NAMALWA (cell line): ENCODE measurements at regions not wholly inside any gene's neighbourhood (a gene's known extent, or its start where the extent isn't known, plus 50 kb on each side); places are given as distances from the start of the nearest gene placed in this dataset.

ENCODE experiments used
- DNase-seq: peaks from one replicate; pipeline ENCODE4 v3.0.0-alpha.2; 2015; ENCODE audit warnings: low spot score

DNA sequence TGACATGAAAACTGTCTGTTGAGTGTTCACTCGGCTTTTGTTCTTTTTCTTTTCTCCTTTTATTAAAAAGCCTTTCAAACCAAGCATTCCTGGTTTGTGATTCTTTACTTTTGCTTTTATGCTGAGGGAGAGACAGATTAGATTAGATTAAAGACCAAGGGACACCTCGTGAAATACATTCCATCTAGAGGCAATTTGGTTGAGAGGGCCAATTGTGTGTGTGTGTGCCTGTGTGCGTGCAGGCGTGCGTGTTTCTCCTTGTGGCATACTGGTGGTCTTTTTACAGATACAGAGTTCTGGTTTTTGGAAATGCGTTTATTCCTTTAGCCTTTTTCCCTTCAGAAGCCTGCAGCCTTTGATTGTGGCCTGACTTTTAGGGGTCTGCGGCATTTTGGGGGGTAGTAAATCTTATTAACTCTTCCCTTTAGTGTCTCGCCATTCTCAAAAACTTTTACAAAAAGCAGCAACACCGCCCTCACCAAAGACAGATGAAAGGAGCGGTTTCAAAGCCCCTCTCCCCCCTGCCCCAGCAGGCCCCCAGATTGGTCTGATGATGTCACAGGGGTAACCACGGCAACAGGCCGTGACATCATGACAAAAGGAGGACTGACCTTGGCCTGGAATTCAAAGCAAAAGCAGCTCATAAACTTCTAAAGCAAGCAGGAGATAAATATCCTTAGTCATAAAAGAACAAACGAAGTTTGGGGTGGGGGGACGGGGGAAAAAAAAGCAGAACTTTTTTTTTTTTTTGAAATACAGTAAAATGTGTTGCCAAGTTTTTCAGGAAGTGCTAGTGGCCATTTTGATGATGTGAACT lies 84.1 kb upstream of the TBX3 start:
- no peak for DNase-seq

DNA sequence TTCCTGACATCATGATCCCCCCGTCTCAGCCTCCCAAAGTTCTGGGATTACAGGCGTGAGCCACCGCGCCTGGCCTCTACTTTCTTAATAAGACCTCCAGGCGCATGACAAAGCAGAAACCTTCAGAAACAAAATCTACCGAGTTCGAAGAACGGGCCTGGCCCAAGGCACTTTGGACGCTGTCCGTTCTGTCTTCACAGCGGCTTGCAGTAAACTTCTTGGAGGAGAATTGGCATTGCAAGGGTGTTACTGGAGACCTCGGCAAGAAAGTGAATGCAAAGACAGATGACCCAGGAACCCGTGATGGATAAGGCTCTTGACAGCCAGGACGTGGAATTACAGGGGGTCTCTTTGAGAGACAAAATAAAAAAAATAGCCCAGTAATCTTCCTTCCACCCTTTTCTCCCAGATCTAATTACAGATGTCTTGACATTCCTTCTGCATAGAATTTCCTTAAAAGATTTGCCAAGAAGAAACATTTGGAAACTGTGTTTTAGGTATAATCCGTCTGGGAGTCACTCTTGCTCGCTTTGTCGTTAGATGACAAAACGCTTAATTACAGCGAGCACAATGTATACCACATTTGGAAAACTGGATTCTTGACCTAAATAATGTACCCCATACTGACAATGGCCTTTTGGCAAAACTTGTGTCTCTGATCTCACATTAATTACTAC lies 83.2 kb upstream of the TBX3 start:
- no peak for DNase-seq

DNA sequence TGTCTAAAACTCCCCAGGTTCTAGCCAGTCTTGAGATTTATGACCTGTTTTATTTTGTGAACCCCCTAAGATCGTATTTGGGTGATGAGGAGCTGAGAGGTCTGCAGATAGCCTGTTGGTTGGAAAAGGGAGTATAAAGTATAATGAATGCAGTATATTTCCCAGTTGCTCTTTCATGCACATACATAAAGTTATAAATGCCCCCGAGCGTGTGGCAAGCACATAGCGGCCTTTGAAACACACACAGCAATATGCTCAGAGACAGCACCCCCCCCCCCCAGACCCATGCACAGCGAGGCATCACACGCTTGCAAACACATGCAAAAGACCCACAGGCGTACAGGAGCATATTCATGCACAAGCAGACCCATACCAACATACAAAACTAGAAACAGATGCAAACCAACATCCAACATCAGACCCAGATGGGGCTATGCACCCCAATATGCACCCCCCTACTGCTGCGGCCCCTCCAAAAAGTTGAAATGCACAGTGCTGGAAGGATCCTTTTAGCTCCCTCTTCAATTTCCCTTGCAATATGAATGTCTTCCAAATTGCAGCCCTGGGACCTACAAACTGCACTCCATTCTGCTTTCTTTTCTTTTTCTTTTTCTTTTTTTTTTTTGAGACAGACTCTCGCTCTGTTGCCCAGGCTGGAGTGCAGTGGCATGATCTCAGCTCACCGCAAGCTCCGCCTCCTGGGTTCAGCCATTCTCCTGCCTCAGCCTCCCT lies 82.2 kb upstream of the TBX3 start:
- DNase-seq: no peak

DNA sequence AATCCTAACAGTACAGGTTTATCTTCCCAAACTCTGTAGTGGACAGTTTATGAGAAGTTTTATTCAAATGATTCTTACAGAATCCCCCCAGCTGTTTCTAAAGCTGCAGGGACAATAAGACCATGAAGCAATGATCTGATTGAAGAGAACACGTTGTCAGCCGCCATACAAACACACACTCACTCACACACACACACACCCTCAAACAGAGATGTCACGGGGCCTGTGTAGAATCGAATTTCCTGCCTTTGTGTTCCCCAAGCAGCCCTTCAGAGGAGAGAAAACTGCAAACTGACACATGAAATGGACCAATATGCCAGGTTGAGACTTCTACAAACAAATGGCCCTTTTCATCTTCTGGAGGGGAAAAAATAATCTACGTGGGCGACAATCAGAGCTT lies 80.5 kb upstream of the TBX3 start:
- no peak for DNase-seq

DNA sequence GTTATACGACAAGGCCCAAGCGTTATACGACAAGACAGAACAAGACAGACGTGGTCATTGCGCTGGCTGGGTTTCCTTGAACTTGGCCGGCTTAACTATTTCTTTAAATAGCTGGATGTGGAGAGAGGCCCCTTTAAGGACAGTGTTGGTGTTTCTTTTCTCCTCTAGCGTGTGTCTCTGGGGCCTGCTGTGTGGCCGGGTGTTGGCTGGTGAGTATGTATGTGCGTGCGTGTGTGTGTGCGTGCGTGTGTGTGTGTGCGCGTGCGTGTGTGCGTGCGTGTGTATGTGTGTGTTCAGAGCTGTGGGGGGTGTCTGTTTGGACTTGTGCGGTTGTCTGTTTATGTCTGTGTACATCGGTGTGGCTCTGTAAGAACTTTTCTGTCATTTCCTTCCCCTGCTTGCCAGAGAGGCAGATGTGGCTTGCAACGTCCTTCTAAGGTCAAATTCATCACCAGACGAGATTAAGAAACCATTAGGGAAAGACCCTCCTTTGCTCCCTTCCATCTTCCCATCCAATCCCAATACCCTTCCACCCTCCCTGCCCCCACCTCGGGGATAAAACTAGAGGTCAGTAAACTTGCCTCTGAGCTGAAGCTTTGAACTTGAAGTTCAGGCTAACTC lies 78.6 kb upstream of the TBX3 start:
- no peak for DNase-seq

DNA sequence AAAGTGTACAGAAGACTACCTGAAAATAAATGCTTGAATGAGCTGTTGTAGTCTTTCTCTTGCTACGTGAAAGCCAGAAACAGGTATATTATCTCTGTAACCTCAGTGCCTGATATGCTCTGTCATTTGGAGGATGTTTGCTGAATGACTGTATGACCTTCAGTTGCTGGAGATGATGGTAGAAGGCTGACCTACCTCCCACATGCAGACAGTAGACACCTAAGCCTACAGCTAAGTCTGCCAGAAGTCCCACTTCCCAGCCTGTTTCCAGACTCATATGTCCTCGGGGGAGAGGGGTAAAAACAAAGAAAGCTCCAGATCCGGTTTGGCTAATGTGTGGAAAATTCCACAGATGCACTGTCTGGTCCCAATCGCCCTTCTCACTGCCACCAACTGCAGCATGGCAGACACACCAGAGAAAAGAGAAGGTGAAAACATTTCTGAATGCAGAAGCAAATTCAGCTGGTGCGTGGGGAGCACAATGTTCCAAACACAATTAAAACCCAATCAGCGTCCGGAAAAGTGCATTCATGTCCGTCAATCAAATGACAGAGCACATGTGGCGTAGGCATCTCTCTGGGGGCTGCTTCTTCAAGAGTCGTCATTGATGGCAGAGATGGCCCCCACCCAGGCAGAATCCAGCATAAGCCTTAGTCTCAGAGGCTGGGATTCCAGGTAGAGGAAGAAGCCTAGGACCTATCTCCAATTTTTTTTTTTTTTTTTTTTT lies 76.3 kb upstream of the TBX3 start:
- DNase-seq: no peak

DNA sequence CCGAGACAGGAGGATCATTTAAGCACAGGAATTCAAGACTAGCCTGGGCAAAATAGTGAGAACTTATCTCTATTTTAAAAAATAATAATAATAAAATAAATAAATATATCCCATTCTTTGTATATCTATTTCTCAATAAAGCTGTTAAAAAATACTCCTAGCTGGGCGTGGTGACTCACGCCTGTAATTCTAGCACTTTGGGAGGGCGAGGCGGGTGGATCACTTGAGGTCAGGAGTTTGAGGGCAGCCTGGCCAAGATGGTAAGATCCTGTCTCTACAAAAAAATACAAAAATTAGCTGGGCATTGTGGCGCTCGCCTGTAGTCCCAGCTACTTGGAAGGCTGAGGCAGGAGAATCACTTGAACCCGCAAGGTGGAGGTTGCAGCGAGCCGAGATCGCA lies 75.7 kb upstream of the TBX3 start:
- no peak for DNase-seq

DNA sequence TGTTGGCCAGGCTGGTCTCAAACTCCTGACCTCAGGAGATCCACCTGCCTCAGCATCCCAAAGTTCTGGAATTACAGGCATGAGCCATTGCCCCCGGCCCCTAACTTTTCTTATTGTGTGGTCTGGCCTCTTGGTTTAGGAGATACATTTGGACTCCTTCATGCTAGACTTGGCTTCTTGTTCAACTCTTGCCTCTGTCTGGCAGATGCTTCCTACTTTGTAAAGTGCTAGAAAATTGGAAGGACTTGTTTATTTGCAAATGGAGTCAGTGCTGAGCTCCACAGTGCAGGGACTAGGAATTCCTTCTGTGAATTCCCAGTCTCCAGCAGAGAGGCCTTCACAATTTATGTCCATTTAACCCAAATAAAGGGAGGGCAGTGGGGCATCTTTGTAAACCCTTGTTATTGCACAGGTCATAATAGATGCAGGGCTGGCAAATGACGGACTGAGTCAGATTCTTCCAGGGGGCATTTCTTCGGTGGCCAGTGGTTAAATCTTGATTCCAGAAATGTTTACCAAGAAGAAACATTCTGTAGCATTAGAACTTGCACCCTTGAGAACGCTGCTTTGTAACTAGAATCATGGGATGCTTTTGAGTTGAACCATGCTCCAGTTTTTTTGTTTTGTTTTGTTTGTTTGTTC lies 73.8 kb upstream of the TBX3 start:
- DNase-seq: no peak

DNA sequence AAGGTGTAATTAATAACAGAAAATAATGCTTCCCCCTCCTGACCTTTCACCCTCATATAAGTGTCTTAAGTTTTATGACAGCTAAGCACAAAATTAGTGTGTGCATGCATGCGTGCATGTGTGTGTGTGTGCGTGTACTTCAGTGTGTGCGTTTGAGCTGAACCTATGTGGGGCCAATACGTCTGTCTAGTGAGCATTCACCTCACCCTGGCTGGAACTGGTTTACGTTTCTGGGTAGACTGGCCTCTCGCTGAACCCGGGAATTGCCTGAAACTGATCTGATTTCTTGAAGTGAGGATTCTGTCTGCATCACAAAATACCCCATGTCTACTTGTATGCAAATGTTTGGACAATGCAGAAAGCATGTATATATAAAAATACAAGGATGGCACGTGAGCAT lies 68.2 kb upstream of the TBX3 start:
- DNase-seq: no peak

DNA sequence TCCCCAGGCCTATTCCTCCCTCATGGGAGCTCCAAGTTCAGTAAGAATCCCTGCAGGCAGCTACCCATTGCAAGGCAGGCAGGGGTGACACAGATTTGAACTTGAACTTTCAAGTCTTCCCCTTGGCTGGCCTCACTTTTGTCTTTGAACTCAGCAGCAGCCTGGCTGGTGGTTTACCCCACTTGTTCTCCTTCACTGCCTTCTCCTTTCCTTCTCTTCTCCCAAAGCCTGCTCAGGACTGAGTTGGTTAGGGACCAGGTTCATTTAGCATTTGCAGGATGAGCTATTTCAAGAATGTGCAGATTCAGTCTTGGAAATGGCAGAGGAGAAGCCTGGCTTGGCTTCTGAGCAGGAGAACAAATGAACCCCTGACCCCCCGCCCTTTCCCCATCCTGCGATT lies 67.7 kb upstream of the TBX3 start:
- DNase-seq: no peak

DNA sequence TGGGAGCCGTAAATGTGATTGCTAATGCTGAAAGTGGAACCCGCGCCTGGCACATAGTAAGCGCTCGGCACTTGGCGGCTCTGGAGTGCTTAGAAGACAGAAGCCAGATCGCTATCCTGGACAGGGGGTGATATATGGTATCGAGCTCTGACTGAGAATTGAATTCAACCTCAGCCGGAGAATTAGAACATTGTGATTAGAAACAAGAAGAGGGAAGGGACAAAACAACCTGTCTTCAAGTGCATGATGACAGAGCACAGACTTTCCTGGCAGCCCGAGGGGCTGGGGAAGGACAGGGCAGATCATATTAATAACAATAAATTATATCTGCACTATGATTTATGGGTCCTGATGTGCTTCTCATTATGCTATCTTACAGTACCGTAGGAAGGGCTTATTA lies 66.9 kb upstream of the TBX3 start:
- no peak for DNase-seq

DNA sequence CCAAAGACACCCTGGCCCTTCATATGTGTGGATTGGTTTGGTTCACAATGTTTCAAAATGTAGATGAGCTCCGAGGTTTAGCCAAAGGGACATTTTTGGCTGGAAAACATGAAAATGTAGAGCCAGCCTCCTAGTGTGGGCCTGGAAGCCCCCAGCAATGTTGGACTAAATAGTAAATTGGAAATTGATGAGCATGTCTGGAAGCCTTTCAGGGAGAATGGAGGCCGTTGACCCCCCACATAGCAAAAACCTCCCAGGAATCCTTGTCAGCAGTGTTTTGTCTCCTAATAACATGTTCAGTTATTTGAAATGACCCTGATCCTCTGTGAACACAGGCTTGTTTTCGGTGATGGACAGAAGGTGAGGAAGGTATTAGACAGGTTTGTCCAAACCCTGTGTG lies 65.1 kb upstream of the TBX3 start:
- no peak for DNase-seq

DNA sequence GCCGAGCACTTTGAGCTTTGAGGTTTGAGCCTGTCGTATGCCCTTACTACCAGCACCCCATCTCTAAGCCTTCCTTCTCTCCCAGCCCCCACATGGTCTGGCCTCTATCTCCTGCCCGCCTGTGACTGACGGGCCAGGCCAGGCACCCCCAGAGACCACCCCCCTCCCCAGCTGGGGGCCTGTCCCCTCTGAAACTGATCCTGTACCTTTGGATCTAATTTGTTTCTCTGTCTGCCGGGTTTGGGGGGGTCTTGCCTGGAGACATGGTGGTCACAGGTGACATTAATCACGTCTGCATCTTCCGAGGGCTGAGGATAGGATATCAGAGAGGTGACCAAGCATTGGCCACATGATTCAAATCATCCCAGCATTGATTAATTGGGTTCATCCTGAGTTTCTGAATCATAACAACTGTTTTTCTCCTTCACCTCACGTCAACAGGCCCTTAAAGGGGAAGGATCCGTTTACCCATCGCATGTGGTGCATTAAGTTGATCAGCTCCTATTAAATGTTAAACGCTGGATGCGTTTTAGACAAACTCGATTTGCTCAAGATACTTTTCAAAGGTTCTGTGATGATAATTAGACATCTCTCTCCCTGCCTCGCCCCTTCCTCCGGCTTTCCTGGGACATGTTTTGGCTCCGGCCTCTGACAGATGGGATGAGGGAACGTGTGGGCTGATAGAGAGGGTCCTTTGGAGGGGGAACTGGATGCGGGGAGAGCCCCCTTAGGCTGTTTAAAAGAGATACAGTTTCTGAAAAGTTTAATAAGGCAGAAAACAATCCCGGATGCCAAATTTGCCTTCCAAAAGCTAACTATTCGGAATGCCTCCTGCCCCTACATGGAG lies 63.3 kb upstream of the TBX3 start:
- DNase-seq: no peak

DNA sequence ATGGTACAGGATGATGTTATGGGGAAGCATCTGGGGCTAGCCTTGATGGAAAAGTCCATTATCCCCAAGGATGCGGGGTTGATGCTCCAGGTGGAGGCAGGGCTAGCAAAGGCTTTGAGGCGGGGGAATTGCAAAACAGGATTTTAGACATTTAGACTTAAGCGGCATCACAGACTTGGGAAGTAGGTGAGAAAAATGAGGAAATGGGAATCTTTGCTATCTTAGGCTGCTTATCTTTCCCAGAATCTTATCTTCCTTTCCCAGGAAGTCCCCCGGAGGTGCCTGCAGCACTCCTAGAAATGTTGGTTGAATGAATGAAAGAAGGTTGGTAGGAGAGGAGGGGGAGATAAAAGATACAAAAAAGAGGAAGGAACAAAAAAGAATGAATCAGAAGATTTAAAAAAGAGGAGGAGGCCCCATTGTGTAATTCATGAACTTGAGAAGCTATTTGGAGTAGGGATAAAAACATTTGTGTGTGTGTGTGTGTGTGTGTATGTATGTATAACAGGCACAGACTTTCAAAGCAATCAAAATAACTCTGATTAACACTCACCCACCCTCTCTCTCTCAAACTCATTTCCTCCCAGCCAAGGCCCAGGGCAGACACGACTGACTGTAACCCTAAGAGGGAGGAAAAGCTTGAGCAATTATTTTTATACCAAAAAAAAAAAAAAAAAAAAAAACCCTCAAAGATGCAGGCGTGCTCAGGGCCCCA lies 62.5 kb upstream of the TBX3 start:
- no peak for DNase-seq

DNA sequence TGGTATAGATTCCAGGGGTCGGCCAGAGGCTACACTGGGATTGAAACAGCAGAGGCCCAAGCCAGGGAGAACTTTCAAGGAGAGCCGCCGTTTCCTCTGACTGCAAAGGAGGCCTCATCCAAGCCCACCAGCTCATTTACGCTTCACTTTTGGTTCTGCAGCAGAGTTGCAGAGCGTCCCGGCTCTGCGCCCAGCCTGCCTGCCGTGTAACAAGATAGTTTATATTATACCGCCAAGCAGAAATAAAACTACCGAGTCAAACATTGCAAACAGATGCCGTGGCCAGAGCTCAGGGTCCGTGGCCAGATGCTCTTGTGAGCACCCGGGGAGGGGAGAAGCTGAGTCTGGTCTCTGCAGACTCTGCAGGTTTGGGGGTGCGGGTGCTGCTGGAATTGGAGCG lies 60.7 kb upstream of the TBX3 start:
- DNase-seq: no peak

DNA sequence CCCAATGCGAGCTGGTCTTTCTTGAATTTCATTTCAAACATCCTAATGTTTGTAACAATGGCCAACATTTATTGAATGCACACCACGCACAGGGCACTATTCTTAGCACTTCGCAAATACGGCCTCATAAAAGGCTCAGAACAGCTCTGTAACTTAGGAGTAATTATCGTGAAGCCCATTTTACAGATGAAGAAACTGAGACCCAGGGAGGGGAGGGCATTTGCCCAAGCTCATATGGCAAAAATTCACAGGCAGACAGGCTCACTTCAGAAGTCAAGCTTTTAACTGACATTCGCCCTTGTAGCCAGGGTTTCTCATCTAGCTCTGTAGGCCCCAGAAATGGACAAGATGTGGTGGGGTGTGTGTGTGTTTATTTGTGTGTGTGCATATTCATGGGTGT lies 60.3 kb upstream of the TBX3 start:
- DNase-seq: no peak

DNA sequence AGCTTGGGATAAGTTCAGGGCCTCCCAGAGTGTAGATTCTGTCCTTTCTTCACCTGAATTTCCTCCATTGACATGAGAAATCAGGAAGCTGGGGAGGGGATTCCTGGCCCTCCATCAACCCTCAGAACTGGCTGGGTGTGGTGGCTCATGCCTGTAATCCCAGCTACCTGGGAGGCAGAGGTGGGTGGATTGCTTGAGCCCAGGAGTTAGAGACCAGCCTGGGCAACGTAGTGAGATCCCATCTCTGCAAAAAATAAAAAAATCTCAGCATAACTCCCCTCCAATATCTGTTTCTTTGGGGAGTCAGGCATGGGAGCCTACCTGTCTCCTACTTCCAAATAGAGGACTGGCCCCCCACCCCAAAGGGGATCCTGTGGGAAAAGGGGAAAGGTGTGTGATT lies 59.8 kb upstream of the TBX3 start:
- DNase-seq: no peak

DNA sequence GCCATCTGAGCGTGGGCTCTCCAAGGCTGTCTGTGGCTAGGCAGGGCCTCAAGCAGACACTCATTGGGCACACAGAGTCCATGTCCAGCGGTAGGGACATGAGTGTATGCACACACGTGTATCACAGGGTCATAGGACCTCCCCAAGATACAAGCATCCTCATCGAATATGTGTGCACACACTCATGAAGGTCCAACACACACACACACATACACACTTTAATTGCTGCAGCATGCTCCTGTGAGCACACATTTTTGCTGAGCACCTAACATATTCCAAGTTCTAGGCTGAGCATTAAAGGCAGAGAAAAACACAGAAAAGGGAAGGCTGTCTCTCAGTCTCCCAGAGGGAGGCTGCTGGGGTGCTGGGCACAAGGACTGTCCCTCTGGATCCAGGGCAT lies 59.3 kb upstream of the TBX3 start:
- DNase-seq: no peak

DNA sequence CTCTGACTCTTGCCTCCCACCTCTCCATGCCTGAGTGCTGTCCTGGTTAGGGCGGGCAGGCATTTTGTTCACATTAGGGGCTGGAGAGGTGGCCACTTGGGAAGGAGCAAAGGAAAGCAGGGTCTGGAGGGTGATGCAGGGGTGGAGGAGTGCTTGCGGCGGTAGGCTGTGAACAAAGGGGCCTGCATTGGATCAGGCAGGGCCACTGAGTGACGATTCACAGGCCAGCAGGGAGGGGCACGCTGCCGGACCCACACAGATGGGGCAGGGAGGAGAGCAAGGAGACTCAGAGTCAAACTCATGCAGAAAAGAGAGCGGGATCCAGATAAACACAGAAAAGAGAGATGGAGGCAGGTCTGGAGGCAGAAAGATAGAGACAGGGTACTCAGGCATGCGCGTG lies 58.4 kb upstream of the TBX3 start:
- no peak for DNase-seq

DNA sequence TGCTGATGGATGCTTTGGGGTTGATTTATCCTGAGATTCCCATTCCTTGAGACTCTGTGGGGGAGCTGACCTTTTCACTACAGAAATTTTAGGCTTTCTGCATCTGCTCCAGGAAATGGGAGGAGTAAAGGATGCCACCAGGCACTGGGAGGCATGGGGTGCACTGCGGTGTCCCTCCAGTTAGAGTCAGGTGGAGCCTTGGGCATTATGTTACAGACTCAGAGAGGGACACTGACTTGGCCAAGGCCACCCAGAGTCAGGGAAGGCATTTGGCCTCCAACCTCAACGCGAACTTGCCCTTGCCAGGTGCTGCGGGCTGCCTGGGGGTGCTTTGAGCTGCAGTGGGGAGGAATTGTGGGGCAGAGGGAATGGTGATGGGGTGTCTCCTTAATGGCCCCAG lies 58.0 kb upstream of the TBX3 start:
- no peak for DNase-seq
